HCT116 (cell line): ENCODE measurements at regions not wholly inside any gene's neighbourhood (a gene's known extent, or its start where the extent isn't known, plus 50 kb on each side); places are given as distances from the start of the nearest gene placed in this dataset.

Experiments used
- CTCF ChIP-seq, 3 experiments: fragments of 200-600 bp in 1 of 3; sonication (generic) in 1 of 3; IDR thresholded peaks in 2 of 3; conservative IDR thresholded peaks in 1 of 3; 2 replicates each; pipeline ENCODE4 v1.5.1; 2012 to 2017; ENCODE audit warnings: low read depth in 2 of 3, low read length in 2 of 3, antibody characterized with exemption in 1 of 3, borderline replicate concordance in 1 of 3, control low read depth in 1 of 3, mild to moderate bottlenecking in 1 of 3, mixed read lengths in 1 of 3, mixed run types in 1 of 3, moderate library complexity in 1 of 3; ENCODE audit not compliant: insufficient read depth in 1 of 3
- EZH2 ChIP-seq: fragments of 200-600 bp; sonication (generic); IDR thresholded peaks from 2 replicates; pipeline ENCODE4 v1.6.1; 2017; ENCODE audit warnings: antibody characterized with exemption, mixed run types
- EZH2phosphoT487 ChIP-seq: fragments of 200-600 bp; IDR thresholded peaks from 2 replicates; pipeline ENCODE4 v1.6.1; 2018; ENCODE audit warnings: antibody characterized with exemption, borderline replicate concordance
- MAX ChIP-seq: IDR thresholded peaks from 2 replicates; pipeline ENCODE4 v1.6.1; 2012
- POLR2A ChIP-seq: IDR thresholded peaks from 2 replicates; pipeline ENCODE4 v1.7.0; 2011; ENCODE audit warnings: borderline replicate concordance; ENCODE audit not compliant: insufficient read depth, insufficient read length; ENCODE audit errors: extremely low read depth
- POLR2AphosphoS5 ChIP-seq: IDR thresholded peaks from 2 replicates; pipeline ENCODE4 v1.6.1; 2011; ENCODE audit warnings: mild to moderate bottlenecking, low read depth, low read length, moderate library complexity
- REST ChIP-seq: IDR thresholded peaks from 2 replicates; pipeline ENCODE4 v1.6.1; 2012; ENCODE audit warnings: low read depth
- SIN3A ChIP-seq: IDR thresholded peaks from 2 replicates; pipeline ENCODE4 v1.6.1; 2012; ENCODE audit warnings: low read depth
- SRF ChIP-seq: IDR thresholded peaks from 2 replicates; pipeline ENCODE4 v1.6.1; 2012; ENCODE audit warnings: low read depth

GRCh38 chr6:74596588-74596987 lies 609.3 kb downstream of the COL12A1 start:
- no peak for TF ChIP-seq EZH2phosphoT487
- TF ChIP-seq SRF: no peak
- no peak for TF ChIP-seq POLR2A
- no peak for TF ChIP-seq REST
- no peak for TF ChIP-seq CTCF (IDR thresholded peaks at IDR 0.05 in 2 of 3, conservative IDR thresholded peaks at IDR 0.05 in 1 of 3; ENCODE audit: borderline replicate concordance in 1 of 3, insufficient read depth in 1 of 3, low read depth in 2 of 3, low read length in 2 of 3)
- no peak for TF ChIP-seq EZH2
- TF ChIP-seq SIN3A: no peak
- TF ChIP-seq POLR2AphosphoS5: no peak
- TF ChIP-seq MAX: no peak
